H1 (cell line): ENCODE measurements at regions not wholly inside any gene's neighbourhood (a gene's known extent, or its start where the extent isn't known, plus 50 kb on each side); places are given as distances from the start of the nearest gene placed in this dataset.

Experiments used
- CTCF ChIA-PET: fragments of 300-600 bp; sonication (Branson Sonifier 250); formaldehyde crosslinking; loops from one replicate; lab custom pipeline; 2021; ENCODE audit not compliant: partially characterized antibody; lab: Charles Lee
- POLR2A ChIA-PET: fragments of 300-600 bp; sonication (Branson Sonifier 250); formaldehyde crosslinking; loops from one replicate; lab custom pipeline; 2021; ENCODE audit warnings: inconsistent platforms; ENCODE audit not compliant: partially characterized antibody; lab: Charles Lee
- DNase-seq, 2 experiments: peaks; one replicate each; pipeline versions ENCODE4 v3.0.0 to v3.0.0-alpha.2; 2010 to 2022; ENCODE audit warnings: low spot score in 2 of 2, low read depth in 1 of 2, mixed read lengths in 1 of 2
- FAIRE-seq: peaks from 2 replicates; lab custom pipeline; 2011; peaks lifted over from hg19 to GRCh38; lab: Jason Lieb, UNC
- H2AFZ ChIP-seq: 2 replicates; pipeline ENCODE4 v1.8.1; 2012; ENCODE audit warnings: low read length, inconsistent platforms
- H2AK5ac ChIP-seq: 2 replicates; pipeline ENCODE4 v1.6.1; 2013; ENCODE audit warnings: low read depth, low read length
- H2BK120ac ChIP-seq: replicated peaks from 2 replicates; pipeline ENCODE3; 2013; ENCODE audit warnings: low read depth, low read length, inconsistent platforms
- H2BK12ac ChIP-seq: 2 replicates; pipeline ENCODE4 v1.6.1; 2013; ENCODE audit warnings: low read depth, low read length
- H2BK15ac ChIP-seq: 2 replicates; pipeline ENCODE4 v1.6.1; 2013; ENCODE audit warnings: low read length
- H2BK20ac ChIP-seq: 2 replicates; pipeline ENCODE4 v1.6.1; 2013; ENCODE audit warnings: low read length
- H2BK5ac ChIP-seq: 2 replicates; pipeline ENCODE4 v1.6.1; 2013; ENCODE audit warnings: low read depth, low read length
- H3K14ac ChIP-seq: 2 replicates; pipeline ENCODE4 v1.6.1; 2013; ENCODE audit warnings: inconsistent platforms; ENCODE audit not compliant: insufficient read length
- H3K18ac ChIP-seq: 2 replicates; pipeline ENCODE4 v1.6.1; 2013; ENCODE audit warnings: low read length; ENCODE audit errors: extremely low read depth
- H3K23ac ChIP-seq: 2 replicates; pipeline ENCODE4 v1.6.1; 2013; ENCODE audit warnings: inconsistent platforms; ENCODE audit not compliant: insufficient read length
- H3K23me2 ChIP-seq: 2 replicates; pipeline ENCODE4 v1.6.1; 2013; ENCODE audit warnings: low read depth, low read length
- H3K27ac ChIP-seq: 2 replicates; pipeline ENCODE4 v1.6.1; 2011; ENCODE audit warnings: low read depth, low read length, inconsistent platforms
- H3K27me3 ChIP-seq, 4 experiments: replicated peaks in 1 of 4; 1 replicate in 1 of 4; 2 replicates in 3 of 4; pipeline versions ENCODE4 v1.6.1 to v1.8.1; 2011 to 2013; ENCODE audit warnings: low read length in 3 of 4, mild to moderate bottlenecking in 3 of 4, inconsistent platforms in 2 of 4, mixed read lengths in 2 of 4, moderate library complexity in 1 of 4; ENCODE audit not compliant: control insufficient read depth in 3 of 4, insufficient read depth in 3 of 4; ENCODE audit errors: extremely low read depth in 1 of 4
- H3K36me3 ChIP-seq, 4 experiments: 2 replicates each; pipeline versions ENCODE4 v1.6.1 to v1.8.1; 2011 to 2013; ENCODE audit warnings: mild to moderate bottlenecking in 4 of 4, low read length in 3 of 4, moderate library complexity in 2 of 4, control low read depth in 1 of 4, inconsistent platforms in 1 of 4; ENCODE audit not compliant: insufficient read depth in 4 of 4, control insufficient read depth in 2 of 4
- H3K4ac ChIP-seq: replicated peaks from 2 replicates; pipeline ENCODE3; 2013; ENCODE audit warnings: low read length, low read depth, mixed read lengths, inconsistent platforms; ENCODE audit not compliant: insufficient read length
- H3K4me1 ChIP-seq, 4 experiments: replicated peaks in 1 of 4; 1 replicate in 1 of 4; 2 replicates in 3 of 4; pipeline versions ENCODE4 v1.6.1 to v1.8.1; 2011 to 2013; ENCODE audit warnings: low read length in 3 of 4, inconsistent platforms in 2 of 4, mixed read lengths in 1 of 4; ENCODE audit not compliant: insufficient read depth in 4 of 4, control insufficient read depth in 3 of 4
- H3K4me2 ChIP-seq, 2 experiments: 2 replicates each; pipeline versions ENCODE4 v1.6.1 to v1.8.1; 2011 to 2013; ENCODE audit warnings: low read depth in 2 of 2, low read length in 2 of 2, control low read depth in 1 of 2, inconsistent platforms in 1 of 2, mild to moderate bottlenecking in 1 of 2; ENCODE audit not compliant: insufficient read depth in 1 of 2
- H3K4me3 ChIP-seq, 4 experiments: fragments of 200-600, 300-600 bp in 1 of 4; sonication (generic), shearing (Covaris generic), sonication (Bioruptor Twin) in 1 of 4; 2 replicates each; pipeline versions ENCODE4 v1.5.1 to v1.8.1; 2011 to 2016; ENCODE audit warnings: low read length in 4 of 4, low read depth in 3 of 4, control low read depth in 2 of 4, inconsistent platforms in 2 of 4, mild to moderate bottlenecking in 2 of 4, mixed read lengths in 1 of 4, moderate library complexity in 1 of 4; ENCODE audit not compliant: insufficient read depth in 2 of 4; ENCODE audit errors: extremely low read depth in 1 of 4
- H3K56ac ChIP-seq: replicated peaks from 2 replicates; pipeline ENCODE3; 2013; ENCODE audit warnings: low read depth, mild to moderate bottlenecking, mixed read lengths, low read length, inconsistent platforms; ENCODE audit not compliant: insufficient read length
- H3K79me1 ChIP-seq: 2 replicates; pipeline ENCODE4 v1.6.1; 2013; ENCODE audit warnings: low read depth, low read length, control low read depth
- H3K79me2 ChIP-seq, 2 experiments: 2 replicates each; pipeline versions ENCODE4 v1.6.1 to v1.8.1; 2012 to 2013; ENCODE audit warnings: low read length in 2 of 2, mild to moderate bottlenecking in 2 of 2, inconsistent platforms in 1 of 2; ENCODE audit not compliant: insufficient read depth in 2 of 2, control insufficient read depth in 1 of 2
- H3K9ac ChIP-seq, 4 experiments: replicated peaks in 1 of 4; 1 replicate in 1 of 4; 2 replicates in 3 of 4; pipeline versions ENCODE4 v1.6.1 to v1.8.1; 2011 to 2013; ENCODE audit warnings: low read depth in 3 of 4, low read length in 3 of 4, control low read depth in 2 of 4, mild to moderate bottlenecking in 2 of 4, moderate library complexity in 2 of 4, inconsistent platforms in 1 of 4; ENCODE audit errors: extremely low read depth in 1 of 4
- H3K9me3 ChIP-seq, 2 experiments: 2 replicates each; pipeline versions ENCODE4 v1.6.1 to v1.8.1; 2012 to 2013; ENCODE audit warnings: mild to moderate bottlenecking in 2 of 2, moderate library complexity in 2 of 2, control low read depth in 1 of 2, inconsistent platforms in 1 of 2, low read depth in 1 of 2, low read length in 1 of 2, mixed read lengths in 1 of 2; ENCODE audit not compliant: insufficient read depth in 2 of 2
- H4K20me1 ChIP-seq, 2 experiments: replicated peaks in 1 of 2; 2 replicates each; pipeline versions ENCODE3 to v1.8.1; 2011 to 2013; ENCODE audit warnings: inconsistent platforms in 2 of 2, low read length in 2 of 2, mild to moderate bottlenecking in 1 of 2; ENCODE audit not compliant: insufficient read depth in 2 of 2, control insufficient read depth in 1 of 2
- H4K5ac ChIP-seq: 2 replicates; pipeline ENCODE4 v1.6.1; 2013; ENCODE audit warnings: low read length, low read depth, mixed read lengths, inconsistent platforms; ENCODE audit not compliant: insufficient read length
- H4K8ac ChIP-seq: 2 replicates; pipeline ENCODE4 v1.8.0; 2013; ENCODE audit warnings: mild to moderate bottlenecking, moderate library complexity, low read length, inconsistent platforms; ENCODE audit not compliant: insufficient read depth; ENCODE audit errors: extremely low read depth
- H4K91ac ChIP-seq: replicated peaks from 2 replicates; pipeline ENCODE3; 2013; ENCODE audit warnings: low read length, mixed read lengths, inconsistent platforms; ENCODE audit not compliant: insufficient read length
- BACH1 ChIP-seq: IDR thresholded peaks from 2 replicates; pipeline ENCODE4 v1.6.1; 2012; ENCODE audit warnings: low read length, improper control_type of control experiment
- BCL11A ChIP-seq, 2 experiments: IDR thresholded peaks; one replicate each; pipeline ENCODE4 v1.6.1; 2011; ENCODE audit warnings: low read depth in 2 of 2, low read length in 2 of 2, mild to moderate bottlenecking in 2 of 2
- CTBP2 ChIP-seq: IDR thresholded peaks from 2 replicates; pipeline ENCODE4 v1.7.0; 2011; ENCODE audit warnings: borderline replicate concordance, mild to moderate bottlenecking, moderate library complexity, mixed read lengths, low read length; ENCODE audit not compliant: insufficient read depth, insufficient read length
- FOSL1 ChIP-seq: IDR thresholded peaks from 2 replicates; pipeline ENCODE4 v1.6.1; 2011; ENCODE audit warnings: mild to moderate bottlenecking, low read depth, low read length, moderate library complexity; ENCODE audit not compliant: insufficient read depth
- GABPA ChIP-seq: IDR thresholded peaks from 2 replicates; pipeline ENCODE4 v1.6.1; 2011; ENCODE audit warnings: mild to moderate bottlenecking, low read length, moderate library complexity, borderline replicate concordance; ENCODE audit not compliant: insufficient read depth
- GTF2F1 ChIP-seq: IDR thresholded peaks from 2 replicates; pipeline ENCODE4 v1.6.1; 2012; ENCODE audit warnings: low read depth, low read length, improper control_type of control experiment, borderline replicate concordance
- JUND ChIP-seq: IDR thresholded peaks from 2 replicates; pipeline ENCODE4 v1.6.1; 2011; ENCODE audit warnings: mild to moderate bottlenecking, improper control_type of control experiment, low read length
- MAFK ChIP-seq: IDR thresholded peaks from 2 replicates; pipeline ENCODE4 v1.6.1; 2012; ENCODE audit warnings: low read depth, mild to moderate bottlenecking, improper control_type of control experiment, low read length
- POU5F1 ChIP-seq: IDR thresholded peaks from 2 replicates; pipeline ENCODE4 v1.6.1; 2011; ENCODE audit warnings: low read depth, mild to moderate bottlenecking, low read length, moderate library complexity
- RFX5 ChIP-seq: IDR thresholded peaks from 2 replicates; pipeline ENCODE4 v1.6.1; 2011; ENCODE audit warnings: low read depth, low read length, improper control_type of control experiment, borderline replicate concordance
- SIN3A ChIP-seq, 2 experiments: IDR thresholded peaks in 1 of 2; conservative IDR thresholded peaks in 1 of 2; 2 replicates each; pipeline ENCODE4 v1.6.1; 2011 to 2012; ENCODE audit warnings: low read length in 2 of 2, improper control_type of control experiment in 1 of 2, low read depth in 1 of 2, mild to moderate bottlenecking in 1 of 2
- SIX5 ChIP-seq: IDR thresholded peaks from 2 replicates; pipeline ENCODE4 v1.6.1; 2011; ENCODE audit warnings: mild to moderate bottlenecking, low read depth, low read length
- SP1 ChIP-seq: IDR thresholded peaks from 2 replicates; pipeline ENCODE4 v1.6.1; 2011; ENCODE audit warnings: low read depth, low read length
- TAF1 ChIP-seq: IDR thresholded peaks from 2 replicates; pipeline ENCODE4 v1.6.1; 2011; ENCODE audit warnings: mild to moderate bottlenecking, low read depth, low read length
- TEAD4 ChIP-seq: IDR thresholded peaks from 2 replicates; pipeline ENCODE4 v1.6.1; 2012; ENCODE audit warnings: low read depth, low read length, inconsistent platforms, mixed read lengths
- ZNF274 ChIP-seq: IDR thresholded peaks from 2 replicates; pipeline ENCODE4 v1.7.0; 2012; ENCODE audit warnings: low read length, borderline replicate concordance; ENCODE audit errors: extremely low read depth
- WGBS, 2 experiments: shearing (Covaris generic) in 1 of 2; methylation state at CpG; one replicate each; pipeline versions ENCODE4 v1.1.6 to v1.1.7; 2013 to 2015; ENCODE audit warnings: low lambda C conversion rate in 2 of 2, mixed read lengths in 2 of 2, inconsistent platforms in 1 of 2, low coverage in 1 of 2, missing lambda C conversion rate in 1 of 2; ENCODE audit not compliant: insufficient replicate concordance in 2 of 2, insufficient coverage in 1 of 2, insufficient read length in 1 of 2; ENCODE audit errors: extremely low coverage in 1 of 2, missing lambda C conversion rate in 1 of 2; 5-methylcytosine and 5-hydroxymethylcytosine counted together

DNA sequence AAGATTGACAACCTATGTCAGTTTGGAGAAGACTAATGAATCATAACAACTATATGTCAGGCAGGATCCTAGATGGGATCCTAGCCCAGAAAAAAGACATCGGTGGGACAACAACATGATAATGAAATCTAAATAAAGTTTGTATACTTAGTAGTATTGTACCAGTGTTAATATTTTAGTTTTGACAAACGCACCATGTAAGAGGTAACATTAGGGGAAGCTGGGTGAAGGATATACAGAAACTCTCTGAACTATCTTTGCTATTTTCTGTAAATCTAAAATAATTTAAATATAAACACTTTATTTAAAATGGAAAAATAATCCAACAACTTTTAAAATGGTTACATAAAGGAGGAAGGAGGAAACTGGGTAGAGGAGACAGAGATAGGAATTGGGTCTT is 105.6 kb upstream of the AP1S2 start:
- no peak overlapping the region for H2BK5ac ChIP-seq
- FAIRE-seq (no peak), DNase-seq (no peak)
- H4K8ac ChIP-seq = no peak overlapping the region
- no peaks in the 10 kb centered on the region for H3K27me3 ChIP-seq
- 84% methylated on average over 2 of the region's 2 CpGs; no CpG with 5 or more reads in 1 of the 2 experiments for WGBS, 2 experiments
- CTCF ChIA-PET = no interaction called here
- no peak overlapping the region for H3K56ac ChIP-seq
- H3K18ac ChIP-seq = no peak overlapping the region
- H3K9ac ChIP-seq = no peak overlapping the region
- no peaks in the 10 kb centered on the region for H3K36me3 ChIP-seq
- POLR2A ChIA-PET = no interaction called here
- H3K4me2 ChIP-seq = no peak overlapping the region
- no peaks in the 10 kb centered on the region for H3K9me3 ChIP-seq
- H3K14ac ChIP-seq = no peak overlapping the region
- no peak overlapping the region for H2AK5ac ChIP-seq
- H4K20me1 ChIP-seq = no peaks in the 10 kb centered on the region
- H3K23ac ChIP-seq = no peak overlapping the region
- peaks cover 0 to 6% (median 0%) of the 10 kb centered on the region in 4 experiments; a peak in 1 of 7 replicates for H3K4me1 ChIP-seq
- H3K79me1 ChIP-seq = no peaks in the 10 kb centered on the region
- H2BK15ac ChIP-seq = no peak overlapping the region
- H3K23me2 ChIP-seq = no peaks in the 10 kb centered on the region
- H3K79me2 ChIP-seq = no peaks in the 10 kb centered on the region
- H2BK12ac ChIP-seq = no peak overlapping the region
- no peak overlapping the region for H2BK20ac ChIP-seq
- H3K4me3 ChIP-seq = no peak overlapping the region
- no peak overlapping the region for H3K4ac ChIP-seq
- no peak overlapping the region for H2BK120ac ChIP-seq
- no peak overlapping the region for H2AFZ ChIP-seq
- H3K27ac ChIP-seq = no peak overlapping the region
- no peak overlapping the region for H4K5ac ChIP-seq
- H4K91ac ChIP-seq = no peak overlapping the region
- TF ChIP-seq GTF2F1 = no peak
- no peak for TF ChIP-seq JUND
- no peak for TF ChIP-seq RFX5
- no peak for TF ChIP-seq GABPA
- no peak for TF ChIP-seq SP1
- TF ChIP-seq ZNF274 = no peak
- TF ChIP-seq TEAD4 = no peak
- no peak for TF ChIP-seq POU5F1
- no peak for TF ChIP-seq MAFK
- no peak for TF ChIP-seq SIX5
- TF ChIP-seq SIN3A (conservative IDR thresholded peaks at IDR 0.05 in 1 of 2, IDR thresholded peaks at IDR 0.05 in 1 of 2; ENCODE audit: low read depth in 1 of 2, low read length in 2 of 2) = no peak
- no peak for TF ChIP-seq CTBP2
- TF ChIP-seq TAF1 = no peak
- TF ChIP-seq BCL11A (IDR thresholded peaks at IDR 0.05; ENCODE audit: low read depth in 2 of 2, low read length in 2 of 2) = no peak
- TF ChIP-seq FOSL1 = no peak
- no peak for TF ChIP-seq BACH1
